Myocyte (in vitro differentiated cells): ENCODE measurements at regions not wholly inside any gene's neighbourhood (a gene's known extent, or its start where the extent isn't known, plus 50 kb on each side); places are given as distances from the start of the nearest gene placed in this dataset.
"Not testable (repeated sequence)": the region's sequence is repeated elsewhere in the genome, so short reads cannot be mapped to it uniquely, and the experiment has no call there.

ENCODE experiments used
- DNase-seq: peaks from one replicate; pipeline ENCODE4 v3.0.0-alpha.2; 2012; ENCODE audit warnings: low read depth

GRCh38 chr10:109412353-109412752 lies 511.0 kb downstream of the XPNPEP1 start:
- no peak for DNase-seq

- no peak for DNase-seq
Measured at GRCh38 chr10:109411917-109412316, 511.4 kb downstream of the XPNPEP1 start.

GRCh38 chr10:109405338-109405737 lies 518.0 kb downstream of the XPNPEP1 start:
- DNase-seq: no peak

DNA sequence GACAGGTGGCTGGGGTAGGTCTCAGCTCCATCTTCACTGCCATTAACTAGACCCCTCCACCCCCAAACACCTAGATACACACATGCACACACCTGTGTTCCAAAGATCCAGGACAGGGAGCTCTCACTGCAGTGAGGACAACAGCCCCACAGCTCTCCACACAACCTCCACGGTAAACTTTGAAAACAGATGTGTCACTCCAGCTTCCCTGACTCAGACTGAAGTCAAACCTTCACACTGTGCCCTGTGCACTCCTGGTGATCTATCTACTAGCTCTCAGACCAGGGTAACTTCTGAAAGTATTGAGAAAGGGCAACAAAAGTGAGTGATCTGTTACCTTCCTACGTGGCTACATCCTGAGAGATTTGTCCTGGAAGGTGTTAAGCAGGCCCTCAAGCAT lies 519.8 kb downstream of the XPNPEP1 start:
- no peak for DNase-seq

- no peak for DNase-seq
Measured at GRCh38 chr10:109393425-109393824, 529.9 kb downstream of the XPNPEP1 start.

DNA sequence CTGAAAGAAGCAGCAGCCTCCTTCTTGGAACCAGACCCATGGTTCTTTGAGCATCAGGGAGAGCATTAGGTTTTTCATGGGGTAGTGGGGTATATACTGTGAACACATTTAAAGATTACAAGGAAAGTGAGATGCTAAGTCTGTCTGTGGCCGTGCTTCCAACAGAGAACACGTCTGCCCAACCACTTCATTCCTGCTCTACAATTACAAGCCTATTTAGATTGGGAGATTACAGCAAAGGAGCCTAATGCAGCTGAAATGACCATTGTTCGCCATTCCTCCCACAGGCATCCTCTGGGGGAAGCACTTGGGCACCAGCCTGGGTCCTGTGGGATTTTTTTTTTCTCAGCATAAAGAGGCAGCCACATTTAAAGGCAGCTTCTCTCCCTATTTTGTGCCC lies 536.4 kb downstream of the XPNPEP1 start:
- no peak for DNase-seq

DNA sequence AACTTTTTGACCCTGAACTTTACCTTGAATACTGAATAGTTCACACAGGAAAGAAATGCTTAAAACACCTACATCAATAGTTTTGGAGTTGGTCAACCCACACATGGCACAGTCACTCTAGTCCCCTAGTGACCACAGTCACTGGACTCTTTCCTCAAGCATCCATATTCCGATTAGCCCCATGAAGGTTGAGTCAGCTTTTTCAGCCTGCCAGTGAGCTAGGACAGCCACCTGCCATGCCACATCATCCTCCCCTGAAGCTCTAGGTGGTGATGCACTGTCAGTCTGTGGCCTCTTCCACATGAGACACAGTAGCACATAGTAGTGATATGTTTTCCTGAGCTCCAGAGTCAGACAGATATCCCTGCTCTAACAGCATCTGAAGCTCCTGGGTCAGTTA lies 537.2 kb downstream of the XPNPEP1 start:
- DNase-seq: peak; percentile 80

DNA sequence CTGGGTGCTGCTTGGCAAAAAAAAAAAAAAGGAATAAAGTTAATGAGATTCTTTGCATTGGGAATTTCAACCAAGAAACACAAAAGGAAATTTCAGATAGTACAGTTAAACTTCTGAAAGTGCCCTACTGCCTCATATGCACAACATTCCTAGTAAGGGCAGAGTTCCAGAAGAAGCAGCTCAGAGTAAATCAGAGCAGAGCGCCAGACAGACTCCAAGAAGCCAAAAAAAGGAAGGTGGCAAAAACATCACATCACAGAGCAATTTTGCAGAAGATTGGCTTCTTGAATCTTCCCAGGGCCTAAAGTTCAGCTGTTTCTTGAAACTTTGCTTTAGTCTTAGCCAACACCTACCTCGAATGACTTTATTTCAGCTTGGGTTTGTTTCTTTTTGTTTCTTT lies 544.1 kb downstream of the XPNPEP1 start:
- no peak for DNase-seq

DNA sequence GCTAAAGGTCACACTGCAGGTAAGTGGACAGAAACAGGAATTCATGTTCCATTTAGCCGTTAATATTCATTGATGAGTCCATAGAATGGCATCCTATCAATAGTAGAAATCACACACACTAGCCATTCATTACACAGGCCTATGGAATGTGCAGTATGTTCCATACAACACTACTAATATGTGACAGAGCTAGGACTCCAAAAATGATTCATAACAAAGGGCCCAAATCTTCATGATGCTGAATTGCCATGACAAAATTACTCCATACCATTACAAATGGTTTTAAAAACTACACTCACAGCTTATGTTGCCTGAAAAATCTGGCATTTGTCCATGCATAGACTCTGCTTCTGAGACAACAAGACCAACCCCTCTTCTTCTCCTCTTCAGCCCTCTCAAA lies 549.1 kb downstream of the XPNPEP1 start:
- DNase-seq: no peak

DNA sequence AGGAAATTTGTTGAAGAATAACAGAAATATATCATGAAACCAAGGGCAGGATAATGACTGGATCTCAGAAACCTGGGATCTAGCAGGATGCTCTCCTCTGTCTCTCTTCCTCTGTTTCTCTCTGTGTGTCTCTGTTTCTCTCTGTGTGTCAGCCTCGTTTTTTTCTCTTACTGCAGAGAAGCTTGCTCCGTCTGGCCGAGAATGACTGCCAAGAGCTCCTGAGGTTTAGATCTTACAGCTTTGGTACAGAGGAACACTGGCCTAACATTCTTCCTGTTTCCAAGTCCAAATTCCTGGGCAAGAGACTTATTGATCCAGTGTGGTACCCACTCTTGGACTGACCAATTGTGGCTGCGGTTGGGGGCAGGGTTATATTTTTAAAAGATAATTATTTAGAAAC lies 564.0 kb downstream of the XPNPEP1 start:
- no peak for DNase-seq

DNA sequence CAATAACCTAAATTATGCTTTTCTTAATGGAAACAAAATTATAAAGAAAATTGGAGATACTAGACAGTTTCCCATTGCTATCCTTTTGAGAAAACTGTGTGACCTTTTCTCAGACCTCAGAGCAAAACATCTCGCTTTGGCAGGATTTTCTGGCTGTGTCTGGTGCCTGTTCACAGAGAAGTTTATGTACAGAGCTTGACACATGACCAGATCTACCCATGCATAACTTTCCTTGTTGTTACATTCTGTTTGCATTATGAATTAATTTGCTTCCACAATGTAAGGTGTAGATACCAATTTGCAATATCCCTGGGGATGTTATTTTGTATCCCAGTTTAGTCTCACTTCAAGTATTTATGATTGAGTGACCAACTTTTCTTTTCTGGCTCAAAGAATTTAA lies 565.0 kb downstream of the XPNPEP1 start:
- no peak for DNase-seq

DNA sequence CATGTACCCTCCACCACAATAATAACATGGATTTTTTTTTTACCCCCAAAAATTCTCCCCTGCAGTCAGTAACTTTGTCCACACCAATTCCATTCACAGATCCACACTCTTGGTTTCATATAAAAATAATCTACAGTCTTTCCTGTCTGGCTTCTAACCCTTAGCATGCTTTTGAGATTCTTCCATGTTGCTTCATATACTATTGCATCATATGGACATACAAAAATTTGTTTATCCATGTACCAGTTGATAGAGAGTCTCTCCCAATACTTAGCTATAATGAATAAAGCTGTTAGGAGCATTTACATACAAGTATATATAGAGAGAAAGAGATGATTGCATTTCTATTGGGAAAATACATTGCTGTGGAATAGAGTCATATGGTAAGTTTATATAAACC lies 575.0 kb downstream of the XPNPEP1 start:
- no peak for DNase-seq

DNA sequence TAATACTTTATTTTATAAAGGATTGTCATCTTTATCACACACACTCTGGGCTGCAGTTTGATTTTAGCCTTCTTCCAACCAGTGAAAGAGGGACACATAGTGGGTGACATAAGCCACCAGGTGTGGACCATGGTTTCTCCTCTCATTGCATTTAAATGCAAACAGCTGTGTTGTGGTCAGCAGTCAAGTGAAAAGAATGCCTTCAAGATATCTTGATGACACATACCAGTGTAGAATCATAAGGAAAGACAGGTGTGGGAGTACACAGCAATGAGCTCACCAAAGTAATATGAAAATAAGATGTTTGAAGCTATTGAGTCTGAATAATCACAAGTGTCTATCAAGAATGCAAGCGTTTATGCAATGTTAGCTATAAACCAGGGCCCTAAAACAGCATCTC lies 580.0 kb downstream of the XPNPEP1 start:
- DNase-seq: peak; percentile 96

GRCh38 chr10:109341986-109342385 lies 581.3 kb downstream of the XPNPEP1 start:
- peak; percentile 69 for DNase-seq

DNA sequence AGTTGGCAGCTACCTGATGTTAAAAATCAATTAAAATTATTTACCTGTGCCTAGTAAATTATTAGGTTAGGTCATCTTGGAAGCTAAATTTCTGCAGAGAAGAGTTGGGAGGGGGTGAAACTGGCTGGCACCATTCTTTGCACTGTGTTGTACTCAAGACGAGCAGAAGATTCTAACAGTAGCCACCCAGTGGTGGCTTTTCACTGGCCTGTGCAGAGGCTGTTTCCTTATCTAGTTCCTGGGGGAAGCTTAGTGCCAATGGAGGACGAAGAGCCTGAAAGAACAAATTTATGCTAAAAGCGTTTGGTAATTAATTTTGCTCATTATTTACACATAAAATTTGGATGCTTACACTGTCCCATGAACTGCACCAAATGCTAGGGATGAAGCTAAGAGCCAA lies 595.3 kb downstream of the XPNPEP1 start:
- DNase-seq: no peak

DNA sequence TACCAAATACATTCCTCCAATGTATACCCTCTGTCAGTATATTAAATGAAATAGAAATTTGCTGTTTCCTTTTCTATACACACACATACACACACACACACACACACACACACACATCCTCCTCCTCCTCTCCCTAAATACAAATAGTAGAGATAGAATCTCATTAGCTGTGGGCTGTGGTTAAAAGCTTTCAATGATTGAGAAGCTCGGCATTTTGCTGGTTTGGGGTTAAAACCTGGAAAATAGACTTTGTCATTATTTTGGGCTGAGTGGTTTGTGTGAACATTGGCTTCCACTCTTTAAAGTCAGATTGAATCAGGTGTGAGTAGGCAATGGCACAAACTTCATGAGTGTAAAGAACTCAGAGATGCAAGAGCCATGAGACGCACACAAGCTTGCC lies 596.0 kb downstream of the XPNPEP1 start:
- no peak for DNase-seq

DNA sequence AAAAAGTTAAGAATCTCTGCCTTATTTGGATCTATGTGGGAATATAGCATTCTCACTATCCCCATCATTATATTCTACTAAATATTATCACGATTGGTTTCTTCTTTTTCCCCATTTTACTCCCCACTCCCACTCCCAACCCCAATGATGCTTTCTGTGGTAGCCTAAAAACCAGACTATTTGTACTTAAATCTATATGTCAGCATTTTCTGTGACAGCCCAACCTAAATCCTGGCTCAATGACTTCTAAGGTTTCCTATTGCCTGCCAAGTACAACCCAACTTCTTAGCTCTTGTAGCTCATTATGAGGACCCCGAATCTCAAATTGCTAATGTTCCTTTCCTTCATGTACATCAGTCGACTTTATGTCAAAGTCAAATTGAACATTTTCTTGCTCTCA lies 598.6 kb downstream of the XPNPEP1 start:
- no peak for DNase-seq

GRCh38 chr10:109317746-109318366 lies 605.5 kb downstream of the XPNPEP1 start:
- DNase-seq: peak; percentile 31

- peak; percentile 16 for DNase-seq
Measured at GRCh38 chr10:109314016-109314415, 609.3 kb downstream of the XPNPEP1 start.

DNA sequence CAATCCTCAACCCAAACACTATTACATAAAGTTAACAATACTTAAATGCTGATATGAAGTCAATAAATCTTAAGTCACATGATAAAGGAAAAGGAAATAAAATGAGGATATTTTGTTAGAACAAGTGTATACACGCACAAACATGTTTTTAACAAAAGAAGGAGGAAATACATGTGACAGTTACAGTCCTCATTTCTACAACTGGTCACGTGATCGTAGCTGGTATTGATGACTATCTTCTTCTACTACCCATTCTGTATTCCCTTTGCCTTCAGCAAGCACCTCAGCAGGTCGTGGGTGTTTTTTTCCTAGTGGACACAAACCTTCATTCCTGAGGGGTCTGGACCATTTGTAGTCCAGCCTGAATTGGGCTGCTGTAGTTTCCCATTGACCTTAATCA lies 610.8 kb downstream of the XPNPEP1 start:
- not testable (repeated sequence) for DNase-seq

- DNase-seq: no peak
Measured at GRCh38 chr10:109308971-109309370, 614.3 kb downstream of the XPNPEP1 start.

DNA sequence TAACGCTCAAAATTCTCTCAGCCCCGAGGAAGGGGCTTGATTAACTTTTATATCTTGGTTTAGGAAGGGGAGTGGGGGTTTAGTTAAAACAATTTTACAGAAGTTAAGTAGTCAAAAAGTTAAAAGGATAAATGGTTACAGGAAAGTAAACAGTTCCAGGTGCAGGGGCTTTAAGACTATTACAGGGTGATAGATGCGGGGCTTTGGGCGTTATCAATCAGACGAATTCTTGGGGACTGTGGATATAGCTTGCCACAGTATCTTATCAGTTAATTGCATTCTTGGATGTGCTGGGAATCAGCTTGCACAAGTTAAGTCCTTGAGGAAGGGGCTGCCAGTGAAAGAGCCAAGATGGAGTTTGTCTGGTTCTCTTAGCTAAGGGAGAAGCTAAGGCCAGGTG lies 616.2 kb downstream of the XPNPEP1 start:
- not testable (repeated sequence) for DNase-seq

GRCh38 chr10:109306698-109307097 lies 616.6 kb downstream of the XPNPEP1 start:
- DNase-seq: no peak

GRCh38 chr10:109287858-109288257 lies 635.5 kb downstream of the XPNPEP1 start:
- no peak for DNase-seq
